HEK293 (cell line): ENCODE measurements at regions not wholly inside any gene's neighbourhood (a gene's known extent, or its start where the extent isn't known, plus 50 kb on each side); places are given as distances from the start of the nearest gene placed in this dataset.

Experiments used
- CTCF ChIA-PET: fragments of 350-600 bp; formaldehyde crosslinking; extraction: SDS; loops from one replicate; lab custom pipeline; 2021; ENCODE audit warnings: antibody characterized with exemption; lab: Yijun Ruan, JAX
- POLR2A ChIA-PET: fragments of 300-600 bp; formaldehyde crosslinking; extraction: SDS; loops from one replicate; lab custom pipeline; 2020; ENCODE audit warnings: antibody characterized with exemption, inconsistent platforms; lab: Yijun Ruan, JAX
- H3K27ac ChIP-seq: fragments of 200-500 bp; sonication (Bioruptor generic); 2 replicates; pipeline ENCODE4 v1.5.1; 2014; ENCODE audit warnings: low read depth, low read length, control low read depth, inconsistent platforms; ENCODE audit errors: extremely low read depth
- H3K36me3 ChIP-seq, 2 experiments: fragments of 200-500 bp in 1 of 2; sonication (Bioruptor generic) in 1 of 2; 1 replicate in 1 of 2; 2 replicates in 1 of 2; pipeline ENCODE4 v1.5.1; 2014 to 2017; ENCODE audit warnings: inconsistent platforms in 2 of 2, low read length in 2 of 2; ENCODE audit not compliant: control insufficient read depth in 2 of 2, insufficient read depth in 1 of 2
- H3K4me1 ChIP-seq: fragments of 200-500 bp; sonication (Bioruptor generic); 2 replicates; pipeline ENCODE4 v1.5.1; 2014; ENCODE audit warnings: mild to moderate bottlenecking, low read length, inconsistent platforms; ENCODE audit not compliant: control insufficient read depth, insufficient read depth
- H3K4me3 ChIP-seq: 2 replicates; pipeline ENCODE4 v1.5.1; 2011; ENCODE audit warnings: low read depth, mild to moderate bottlenecking, control low read depth, low read length, moderate library complexity
- H3K9me3 ChIP-seq: fragments of 200-500 bp; sonication (Bioruptor generic); 2 replicates; pipeline ENCODE4 v1.5.1; 2014; ENCODE audit warnings: low read depth, low read length, inconsistent platforms; ENCODE audit not compliant: control insufficient read depth, insufficient read depth
- KLF1 ChIP-seq: fragments of 450-650 bp; formaldehyde crosslinking; IDR thresholded peaks from 2 replicates; pipeline ENCODE4 v1.5.1; 2016; ENCODE audit warnings: missing biosample characterization, missing genetic modification characterization
- KLF7 ChIP-seq: fragments of 450-650 bp; formaldehyde crosslinking; IDR thresholded peaks from 2 replicates; pipeline ENCODE4 v1.5.1; 2016; ENCODE audit warnings: missing biosample characterization, missing genetic modification characterization, borderline replicate concordance
- MZF1 ChIP-seq: fragments of 450-650 bp; formaldehyde crosslinking; IDR thresholded peaks from 2 replicates; pipeline ENCODE4 v1.5.1; 2017; ENCODE audit warnings: missing biosample characterization, missing genetic modification characterization, borderline replicate concordance
- OVOL3 ChIP-seq: fragments of 450-650 bp; formaldehyde crosslinking; IDR thresholded peaks from 2 replicates; pipeline ENCODE4 v1.5.1; 2016; ENCODE audit warnings: missing biosample characterization, missing genetic modification characterization
- SP7 ChIP-seq: fragments of 450-650 bp; formaldehyde crosslinking; IDR thresholded peaks from 2 replicates; pipeline ENCODE4 v1.5.1; 2016; ENCODE audit warnings: missing biosample characterization, missing genetic modification characterization
- YY2 ChIP-seq: fragments of 450-650 bp; formaldehyde crosslinking; IDR thresholded peaks from 2 replicates; pipeline ENCODE4 v1.5.1; 2016; ENCODE audit warnings: missing biosample characterization, missing genetic modification characterization
- ZBTB8A ChIP-seq: fragments of 450-650 bp; formaldehyde crosslinking; IDR thresholded peaks from 2 replicates; pipeline ENCODE4 v1.5.1; 2016; ENCODE audit warnings: missing biosample characterization, missing genetic modification characterization
- ZFHX2 ChIP-seq: fragments of 450-650 bp; formaldehyde crosslinking; conservative IDR thresholded peaks from 2 replicates; pipeline ENCODE4 v1.5.1; 2016; ENCODE audit warnings: missing biosample characterization, missing genetic modification characterization
- ZIC2 ChIP-seq: fragments of 450-650 bp; formaldehyde crosslinking; IDR thresholded peaks from 2 replicates; pipeline ENCODE4 v1.5.1; 2016; ENCODE audit warnings: missing biosample characterization, missing genetic modification characterization
- ZNF114 ChIP-seq: fragments of 450-650 bp; formaldehyde crosslinking; IDR thresholded peaks from 2 replicates; pipeline ENCODE4 v1.5.0; 2017; ENCODE audit warnings: missing biosample characterization, missing genetic modification characterization
- ZNF146 ChIP-seq: fragments of 450-650 bp; formaldehyde crosslinking; IDR thresholded peaks from 2 replicates; pipeline ENCODE4 v1.5.1; 2016; ENCODE audit warnings: missing biosample characterization, missing genetic modification characterization
- ZNF155 ChIP-seq: fragments of 450-650 bp; formaldehyde crosslinking; IDR thresholded peaks from 2 replicates; pipeline ENCODE4 v1.5.1; 2016; ENCODE audit warnings: missing biosample characterization, missing genetic modification characterization
- ZNF16 ChIP-seq: fragments of 450-650 bp; formaldehyde crosslinking; IDR thresholded peaks from 2 replicates; pipeline ENCODE4 v1.5.1; 2016; ENCODE audit warnings: low read depth, missing biosample characterization, missing genetic modification characterization
- ZNF174 ChIP-seq: fragments of 450-650 bp; formaldehyde crosslinking; IDR thresholded peaks from 2 replicates; pipeline ENCODE4 v1.5.0; 2017; ENCODE audit warnings: missing biosample characterization, mild to moderate bottlenecking, missing genetic modification characterization
- ZNF529 ChIP-seq: fragments of 450-650 bp; formaldehyde crosslinking; IDR thresholded peaks from 2 replicates; pipeline ENCODE4 v1.5.1; 2017; ENCODE audit warnings: missing genetic modification characterization, missing biosample characterization; ENCODE audit not compliant: insufficient replicate concordance
- ZNF830 ChIP-seq: fragments of 450-650 bp; IDR thresholded peaks from 2 replicates; pipeline ENCODE4 v1.5.0; 2018; ENCODE audit warnings: missing biosample characterization, missing genetic modification characterization, low read depth, mild to moderate bottlenecking, moderate library complexity
- TF ChIP-seq, protein P1 (sequence below): sonication (generic); formaldehyde crosslinking; IDR thresholded peaks from 2 replicates; pipeline ENCODE4 v1.8.1; 2022; ENCODE audit warnings: mild to moderate bottlenecking, moderate library complexity, missing genetic modification reagents
- TF ChIP-seq, protein P2 (sequence below): IDR thresholded peaks from 2 replicates; pipeline ENCODE4 v1.6.1; 2011; ENCODE audit warnings: mild to moderate bottlenecking, low read depth, low read length, borderline replicate concordance
- TF ChIP-seq, protein P3 (sequence below): fragments of 450-650 bp; formaldehyde crosslinking; conservative IDR thresholded peaks from 2 replicates; pipeline ENCODE4 v1.5.1; 2016; ENCODE audit warnings: low read depth, missing biosample characterization, missing genetic modification characterization
- TF ChIP-seq, protein P4 (sequence below): fragments of 450-650 bp; formaldehyde crosslinking; IDR thresholded peaks from 2 replicates; pipeline ENCODE4 v1.5.1; 2016; ENCODE audit warnings: missing biosample characterization, missing genetic modification characterization
- TF ChIP-seq, protein P5 (sequence below): fragments of 450-650 bp; formaldehyde crosslinking; IDR thresholded peaks from 2 replicates; pipeline ENCODE4 v1.5.1; 2016; ENCODE audit warnings: missing biosample characterization, missing genetic modification characterization

DNA sequence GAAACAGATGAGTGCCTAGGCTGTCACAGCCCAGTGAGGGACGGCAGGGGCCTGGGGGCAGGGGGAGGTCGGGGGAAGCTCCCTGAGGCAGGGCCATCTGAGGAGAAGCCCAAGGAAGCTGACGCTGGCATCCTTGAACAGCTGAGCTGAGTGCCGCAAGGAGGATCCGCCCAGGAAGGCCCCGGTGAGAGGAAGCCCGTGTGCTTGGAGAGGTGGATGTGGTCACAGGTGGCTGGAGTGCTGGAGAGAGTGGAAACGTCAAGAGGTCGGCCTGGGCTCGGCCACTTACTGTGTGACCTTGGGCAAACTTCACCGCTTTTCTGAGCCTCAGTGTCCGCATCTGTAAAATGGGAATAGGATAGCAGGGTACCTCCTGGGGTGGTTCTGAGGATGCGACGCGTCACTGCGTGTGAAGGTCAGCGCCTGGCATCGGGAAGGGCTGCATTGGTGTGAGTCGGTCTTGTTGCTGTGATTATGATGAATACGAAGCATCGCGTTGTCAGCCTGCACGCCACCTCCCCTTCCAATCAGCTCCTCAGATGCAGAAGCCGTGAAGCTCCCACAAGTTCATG is 116.1 kb upstream of the PTPN1 start (continued):
- TF ChIP-seq, protein P1, sequence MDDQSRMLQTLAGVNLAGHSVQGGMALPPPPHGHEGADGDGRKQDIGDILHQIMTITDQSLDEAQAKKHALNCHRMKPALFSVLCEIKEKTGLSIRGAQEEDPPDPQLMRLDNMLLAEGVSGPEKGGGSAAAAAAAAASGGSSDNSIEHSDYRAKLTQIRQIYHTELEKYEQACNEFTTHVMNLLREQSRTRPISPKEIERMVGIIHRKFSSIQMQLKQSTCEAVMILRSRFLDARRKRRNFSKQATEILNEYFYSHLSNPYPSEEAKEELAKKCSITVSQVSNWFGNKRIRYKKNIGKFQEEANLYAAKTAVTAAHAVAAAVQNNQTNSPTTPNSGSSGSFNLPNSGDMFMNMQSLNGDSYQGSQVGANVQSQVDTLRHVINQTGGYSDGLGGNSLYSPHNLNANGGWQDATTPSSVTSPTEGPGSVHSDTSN (CRISPR knock-in tag), result no peak
- no peak for TF ChIP-seq KLF7 (tag by site-specific recombination)
- TF ChIP-seq SP7 (tag by site-specific recombination), result no peak
- TF ChIP-seq ZNF529, result no peak
- TF ChIP-seq ZNF146 (tag by site-specific recombination), result no peak
- TF ChIP-seq, all 188 proteins: peak for 0

DNA sequence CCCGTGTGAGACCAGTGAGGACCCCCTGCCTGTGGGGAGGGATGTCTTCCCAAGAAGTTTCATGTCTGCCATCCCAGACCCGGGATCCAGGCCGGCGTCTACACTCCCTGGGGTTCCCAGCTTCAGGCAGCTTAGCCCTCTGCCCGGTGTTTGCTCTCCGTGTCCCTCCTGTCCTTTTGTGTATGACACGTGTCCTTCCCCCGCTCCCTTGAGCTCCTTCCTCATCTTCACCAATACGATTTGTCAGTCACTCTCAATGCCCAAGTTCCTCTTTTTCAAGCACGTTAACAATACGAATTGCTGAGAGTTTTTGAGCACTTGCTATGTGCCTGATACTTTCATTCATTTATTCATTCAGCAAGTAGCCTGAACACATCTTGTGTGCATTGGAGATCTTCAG is 115.6 kb upstream of the PTPN1 start:
- TF ChIP-seq ZBTB8A (tag by site-specific recombination) (no peak), ZFHX2 (tag by site-specific recombination) (no peak), ZNF16 (tag by site-specific recombination) (no peak), OVOL3 (tag by site-specific recombination) (no peak), ZNF155 (no peak), ZNF830 (no peak), ZIC2 (tag by site-specific recombination) (no peak), MZF1 (tag by site-specific recombination) (no peak), YY2 (tag by site-specific recombination) (no peak), ZNF174 (tag by site-specific recombination) (no peak), KLF1 (tag by site-specific recombination) (no peak), ZNF114 (tag by site-specific recombination) (no peak)
- TF ChIP-seq, protein P2, sequence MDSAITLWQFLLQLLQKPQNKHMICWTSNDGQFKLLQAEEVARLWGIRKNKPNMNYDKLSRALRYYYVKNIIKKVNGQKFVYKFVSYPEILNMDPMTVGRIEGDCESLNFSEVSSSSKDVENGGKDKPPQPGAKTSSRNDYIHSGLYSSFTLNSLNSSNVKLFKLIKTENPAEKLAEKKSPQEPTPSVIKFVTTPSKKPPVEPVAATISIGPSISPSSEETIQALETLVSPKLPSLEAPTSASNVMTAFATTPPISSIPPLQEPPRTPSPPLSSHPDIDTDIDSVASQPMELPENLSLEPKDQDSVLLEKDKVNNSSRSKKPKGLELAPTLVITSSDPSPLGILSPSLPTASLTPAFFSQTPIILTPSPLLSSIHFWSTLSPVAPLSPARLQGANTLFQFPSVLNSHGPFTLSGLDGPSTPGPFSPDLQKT, result no peak
- TF ChIP-seq, protein P3, sequence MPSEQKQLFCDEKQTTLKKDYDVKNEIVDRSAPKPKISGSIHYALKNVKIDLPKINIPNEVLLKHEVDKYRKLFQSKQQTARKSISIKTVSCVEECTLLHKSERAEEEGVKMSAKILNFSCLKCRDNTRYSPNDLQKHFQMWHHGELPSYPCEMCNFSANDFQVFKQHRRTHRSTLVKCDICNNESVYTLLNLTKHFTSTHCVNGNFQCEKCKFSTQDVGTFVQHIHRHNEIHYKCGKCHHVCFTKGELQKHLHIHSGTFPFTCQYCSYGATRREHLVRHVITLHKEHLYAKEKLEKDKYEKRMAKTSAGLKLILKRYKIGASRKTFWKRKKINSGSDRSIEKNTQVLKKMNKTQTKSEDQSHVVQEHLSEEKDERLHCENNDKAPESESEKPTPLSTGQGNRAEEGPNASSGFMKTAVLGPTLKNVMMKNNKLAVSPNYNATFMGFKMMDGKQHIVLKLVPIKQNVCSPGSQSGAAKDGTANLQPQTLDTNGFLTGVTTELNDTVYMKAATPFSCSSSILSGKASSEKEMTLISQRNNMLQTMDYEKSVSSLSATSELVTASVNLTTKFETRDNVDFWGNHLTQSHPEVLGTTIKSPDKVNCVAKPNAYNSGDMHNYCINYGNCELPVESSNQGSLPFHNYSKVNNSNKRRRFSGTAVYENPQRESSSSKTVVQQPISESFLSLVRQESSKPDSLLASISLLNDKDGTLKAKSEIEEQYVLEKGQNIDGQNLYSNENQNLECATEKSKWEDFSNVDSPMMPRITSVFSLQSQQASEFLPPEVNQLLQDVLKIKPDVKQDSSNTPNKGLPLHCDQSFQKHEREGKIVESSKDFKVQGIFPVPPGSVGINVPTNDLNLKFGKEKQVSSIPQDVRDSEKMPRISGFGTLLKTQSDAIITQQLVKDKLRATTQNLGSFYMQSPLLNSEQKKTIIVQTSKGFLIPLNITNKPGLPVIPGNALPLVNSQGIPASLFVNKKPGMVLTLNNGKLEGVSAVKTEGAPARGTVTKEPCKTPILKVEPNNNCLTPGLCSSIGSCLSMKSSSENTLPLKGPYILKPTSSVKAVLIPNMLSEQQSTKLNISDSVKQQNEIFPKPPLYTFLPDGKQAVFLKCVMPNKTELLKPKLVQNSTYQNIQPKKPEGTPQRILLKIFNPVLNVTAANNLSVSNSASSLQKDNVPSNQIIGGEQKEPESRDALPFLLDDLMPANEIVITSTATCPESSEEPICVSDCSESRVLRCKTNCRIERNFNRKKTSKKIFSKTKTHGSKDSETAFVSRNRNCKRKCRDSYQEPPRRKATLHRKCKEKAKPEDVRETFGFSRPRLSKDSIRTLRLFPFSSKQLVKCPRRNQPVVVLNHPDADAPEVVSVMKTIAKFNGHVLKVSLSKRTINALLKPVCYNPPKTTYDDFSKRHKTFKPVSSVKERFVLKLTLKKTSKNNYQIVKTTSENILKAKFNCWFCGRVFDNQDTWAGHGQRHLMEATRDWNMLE (tag by site-specific recombination), result no peak
- TF ChIP-seq, protein P4, sequence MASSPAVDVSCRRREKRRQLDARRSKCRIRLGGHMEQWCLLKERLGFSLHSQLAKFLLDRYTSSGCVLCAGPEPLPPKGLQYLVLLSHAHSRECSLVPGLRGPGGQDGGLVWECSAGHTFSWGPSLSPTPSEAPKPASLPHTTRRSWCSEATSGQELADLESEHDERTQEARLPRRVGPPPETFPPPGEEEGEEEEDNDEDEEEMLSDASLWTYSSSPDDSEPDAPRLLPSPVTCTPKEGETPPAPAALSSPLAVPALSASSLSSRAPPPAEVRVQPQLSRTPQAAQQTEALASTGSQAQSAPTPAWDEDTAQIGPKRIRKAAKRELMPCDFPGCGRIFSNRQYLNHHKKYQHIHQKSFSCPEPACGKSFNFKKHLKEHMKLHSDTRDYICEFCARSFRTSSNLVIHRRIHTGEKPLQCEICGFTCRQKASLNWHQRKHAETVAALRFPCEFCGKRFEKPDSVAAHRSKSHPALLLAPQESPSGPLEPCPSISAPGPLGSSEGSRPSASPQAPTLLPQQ (tag by site-specific recombination), result no peak
- TF ChIP-seq, protein P5, sequence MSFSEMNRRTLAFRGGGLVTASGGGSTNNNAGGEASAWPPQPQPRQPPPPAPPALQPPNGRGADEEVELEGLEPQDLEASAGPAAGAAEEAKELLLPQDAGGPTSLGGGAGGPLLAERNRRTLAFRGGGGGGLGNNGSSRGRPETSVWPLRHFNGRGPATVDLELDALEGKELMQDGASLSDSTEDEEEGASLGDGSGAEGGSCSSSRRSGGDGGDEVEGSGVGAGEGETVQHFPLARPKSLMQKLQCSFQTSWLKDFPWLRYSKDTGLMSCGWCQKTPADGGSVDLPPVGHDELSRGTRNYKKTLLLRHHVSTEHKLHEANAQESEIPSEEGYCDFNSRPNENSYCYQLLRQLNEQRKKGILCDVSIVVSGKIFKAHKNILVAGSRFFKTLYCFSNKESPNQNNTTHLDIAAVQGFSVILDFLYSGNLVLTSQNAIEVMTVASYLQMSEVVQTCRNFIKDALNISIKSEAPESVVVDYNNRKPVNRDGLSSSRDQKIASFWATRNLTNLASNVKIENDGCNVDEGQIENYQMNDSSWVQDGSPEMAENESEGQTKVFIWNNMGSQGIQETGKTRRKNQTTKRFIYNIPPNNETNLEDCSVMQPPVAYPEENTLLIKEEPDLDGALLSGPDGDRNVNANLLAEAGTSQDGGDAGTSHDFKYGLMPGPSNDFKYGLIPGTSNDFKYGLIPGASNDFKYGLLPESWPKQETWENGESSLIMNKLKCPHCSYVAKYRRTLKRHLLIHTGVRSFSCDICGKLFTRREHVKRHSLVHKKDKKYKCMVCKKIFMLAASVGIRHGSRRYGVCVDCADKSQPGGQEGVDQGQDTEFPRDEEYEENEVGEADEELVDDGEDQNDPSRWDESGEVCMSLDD (tag by site-specific recombination), result no peak

More for the DNA sequence above, 115.6 kb upstream of the PTPN1 start:
- Histone ChIP-seq H3K36me3 (no peaks in the 10 kb centered on the region), H3K4me1 (no peaks in the 10 kb centered on the region), H3K4me3 (no peak overlapping the region), H3K9me3 (no peaks in the 10 kb centered on the region), H3K27ac (no peak overlapping the region)
- ChIA-PET CTCF (no interaction called here), POLR2A (interaction anchor here (0.6 kb wide), 1 partner anchor 12 kb away, joined by 3 read pairs; no protein-coding TSS in a partner anchor)
